ENCODE measurements at regions not wholly inside any gene's neighbourhood (a gene's known extent, or its start where the extent isn't known, plus 50 kb on each side); places are given as distances from the start of the nearest gene placed in this dataset.
"Not testable (repeated sequence)": the region's sequence is repeated elsewhere in the genome, so short reads cannot be mapped to it uniquely, and the experiment has no call there.

GRCh38 chr4:3880615-3881120 lies 114.5 kb downstream of the ADRA2C start:
- peak; percentile 46 for DNase-seq (ENCODE audit: low read depth)

- not testable (repeated sequence) for DNase-seq (ENCODE audit: low read depth)
Observed at GRCh38 chr4:3882316-3882885, 116.2 kb downstream of the ADRA2C start.

GRCh38 chr4:3884261-3884660 lies 118.1 kb downstream of the ADRA2C start:
- DNase-seq (ENCODE audit: low read depth), result not testable (repeated sequence)

GRCh38 chr4:3893590-3893989 lies 127.4 kb downstream of the ADRA2C start:
- DNase-seq (ENCODE audit: low read depth), result not testable (repeated sequence)

GRCh38 chr4:3894086-3894959 lies 128.1 kb downstream of the ADRA2C start:
- not testable (repeated sequence) for DNase-seq (ENCODE audit: low read depth)

- no peak for DNase-seq (ENCODE audit: low read depth)
Observed at GRCh38 chr4:3896441-3896840, 130.3 kb downstream of the ADRA2C start.

GRCh38 chr4:3896871-3897578 lies 130.8 kb downstream of the ADRA2C start:
- DNase-seq (ENCODE audit: low read depth), result not testable (repeated sequence)

GRCh38 chr4:3898098-3898497 lies 131.9 kb downstream of the ADRA2C start:
- DNase-seq (ENCODE audit: low read depth), result no peak

GRCh38 chr4:3898928-3899327 lies 132.7 kb downstream of the ADRA2C start:
- not testable (repeated sequence) for DNase-seq (ENCODE audit: low read depth)

GRCh38 chr4:3904264-3904955 lies 138.2 kb downstream of the ADRA2C start:
- not testable (repeated sequence) for DNase-seq (ENCODE audit: low read depth)

- DNase-seq (ENCODE audit: low read depth), result not testable (repeated sequence)
Observed at GRCh38 chr4:3909616-3910015, 143.4 kb downstream of the ADRA2C start.

GRCh38 chr4:3910161-3910950 lies 144.2 kb downstream of the ADRA2C start:
- not testable (repeated sequence) for DNase-seq (ENCODE audit: low read depth)

- no peak for DNase-seq (ENCODE audit: low read depth)
Observed at GRCh38 chr4:3911252-3911856, 145.2 kb downstream of the ADRA2C start.

GRCh38 chr4:3914511-3914910 lies 148.3 kb downstream of the ADRA2C start:
- DNase-seq (ENCODE audit: low read depth), result not testable (repeated sequence)

GRCh38 chr4:3919509-3919908 lies 153.3 kb downstream of the ADRA2C start:
- not testable (repeated sequence) for DNase-seq (ENCODE audit: low read depth)

- DNase-seq (ENCODE audit: low read depth), result not testable (repeated sequence)
Observed at GRCh38 chr4:3921902-3922301, 155.7 kb downstream of the ADRA2C start.

GRCh38 chr4:3925841-3926240 lies 159.7 kb downstream of the ADRA2C start:
- not testable (repeated sequence) for DNase-seq (ENCODE audit: low read depth)

GRCh38 chr4:3926271-3926670 lies 160.1 kb downstream of the ADRA2C start:
- DNase-seq (ENCODE audit: low read depth), result not testable (repeated sequence)

- not testable (repeated sequence) for DNase-seq (ENCODE audit: low read depth)
Observed at GRCh38 chr4:3926969-3927755, 161.0 kb downstream of the ADRA2C start.

GRCh38 chr4:3929431-3929830 lies 163.2 kb downstream of the ADRA2C start:
- not testable (repeated sequence) for DNase-seq (ENCODE audit: low read depth)
